ENCODE measurements at regions not wholly inside any gene's neighbourhood (a gene's known extent, or its start where the extent isn't known, plus 50 kb on each side); places are given as distances from the start of the nearest gene placed in this dataset.

- no peak for TF ChIP-seq ZNF609 (CRISPR knock-in tag; IDR thresholded peaks at IDR 0.05; ENCODE audit: borderline replicate concordance)
- TF ChIP-seq GATAD2B (IDR thresholded peaks at IDR 0.05; ENCODE audit: borderline replicate concordance), result peak; percentile 60; the same call in 1 of the 2 replicates
- TF ChIP-seq TBL1XR1 (IDR thresholded peaks at IDR 0.05; ENCODE audit: low read length in 2 of 2), result peak in 1 of 2 experiments; percentile 84; a peak in 2 of 4 replicates
- TF ChIP-seq VEZF1 (CRISPR knock-in tag; IDR thresholded peaks at IDR 0.05), result peak; percentile 40; the same call in 1 of the 2 replicates
- peak; percentile 59; the same call in 1 of the 2 replicates for TF ChIP-seq TOE1 (IDR thresholded peaks at IDR 0.05; ENCODE audit: borderline replicate concordance)
- no peak for TF ChIP-seq TOE1 (CRISPR knock-in tag; IDR thresholded peaks at IDR 0.05; ENCODE audit: borderline replicate concordance, low read depth)
- TF ChIP-seq FOXA3 (CRISPR knock-in tag; conservative IDR thresholded peaks at IDR 0.05 in 1 of 2, IDR thresholded peaks at IDR 0.05 in 1 of 2), result peak in 1 of 2 experiments; percentile 87; a peak in 2 of 4 replicates
- no peak for TF ChIP-seq NR4A1 (CRISPR knock-in tag; IDR thresholded peaks at IDR 0.05)
- TF ChIP-seq NR4A1 (tag; IDR thresholded peaks at IDR 0.05), result 0 out of 2 replicates have a peak, but pooled peaks have one; percentile 47
- 0 out of 2 replicates have a peak, but pooled peaks have one; percentile 36 for TF ChIP-seq MBD2 (IDR thresholded peaks at IDR 0.05; ENCODE audit: borderline replicate concordance, low read depth)
- 0 out of 2 replicates have a peak, but pooled peaks have one; percentile 37 for TF ChIP-seq JUN (IDR thresholded peaks at IDR 0.05; ENCODE audit: borderline replicate concordance, low read depth, low read length)
- no peak for TF ChIP-seq JUN (CRISPR knock-in tag; IDR thresholded peaks at IDR 0.05; ENCODE audit: borderline replicate concordance)
- TF ChIP-seq ATF1 (CRISPR knock-in tag; IDR thresholded peaks at IDR 0.05), result no peak
- peak; percentile 56; the same call in 1 of the 2 replicates for TF ChIP-seq ATF1 (tag; IDR thresholded peaks at IDR 0.05)
- TF ChIP-seq ELK3 (CRISPR knock-in tag; IDR thresholded peaks at IDR 0.05), result no peak
- peak; percentile 95 for TF ChIP-seq SMARCE1 (IDR thresholded peaks at IDR 0.05)
- no peak for TF ChIP-seq RB1 (IDR thresholded peaks at IDR 0.05; ENCODE audit: low read depth)
- TF ChIP-seq TRIM24 (IDR thresholded peaks at IDR 0.05), result peak; percentile 97 to 98
- no peak for TF ChIP-seq CHD4 (IDR thresholded peaks at IDR 0.05; ENCODE audit: insufficient read depth, insufficient replicate concordance, low read depth, low read length, poor library complexity, severe bottlenecking)
- peak; percentile 52 for TF ChIP-seq DACH1 (IDR thresholded peaks at IDR 0.05; ENCODE audit: partially characterized antibody)
- TF ChIP-seq HMGN3 (IDR thresholded peaks at IDR 0.05; ENCODE audit: borderline replicate concordance, extremely low read depth, insufficient read length, low read depth, low read length), result no peak
- TF ChIP-seq KAT2B (IDR thresholded peaks at IDR 0.05; ENCODE audit: low read depth, low read length), result no peak
- TF ChIP-seq DPF2 (IDR thresholded peaks at IDR 0.05), result peak; percentile 97
Observed at GRCh38 chrX:125404667-125405160, 85.0 kb downstream of the TEX13C start (continued).
